SU-DHL-6 (cell line): ENCODE measurements at regions not wholly inside any gene's neighbourhood (a gene's known extent, or its start where the extent isn't known, plus 50 kb on each side); places are given as distances from the start of the nearest gene placed in this dataset.

Source experiments
- H2AFZ ChIP-seq: fragments of 200-600 bp; sonication (generic); 2 replicates; pipeline ENCODE4 v1.6.1; 2014; ENCODE audit warnings: low read depth, mild to moderate bottlenecking, moderate library complexity, mixed read lengths, antibody characterized with exemption, low read length; ENCODE audit not compliant: severe bottlenecking
- H3F3A ChIP-seq: fragments of 200-600 bp; shearing (Covaris generic); 2 replicates; pipeline ENCODE4 v1.6.0; 2016; ENCODE audit warnings: antibody characterized with exemption, mild to moderate bottlenecking; ENCODE audit not compliant: insufficient read depth
- H3K27ac ChIP-seq: fragments of 200-600 bp; sonication (generic); 2 replicates; pipeline ENCODE4 v1.5.1; 2016; ENCODE audit warnings: low read depth, mild to moderate bottlenecking, low read length, moderate library complexity, mixed read lengths
- H3K27me3 ChIP-seq: fragments of 200-600 bp; sonication (generic), shearing (Covaris generic); 2 replicates; pipeline ENCODE4 v1.6.0; 2014; ENCODE audit warnings: mild to moderate bottlenecking, low read length
- H3K36me3 ChIP-seq: fragments of 200-600 bp; sonication (generic); 2 replicates; pipeline ENCODE4 v1.6.1; 2014; ENCODE audit warnings: mild to moderate bottlenecking, low read length, mixed read lengths
- H3K4me2 ChIP-seq: fragments of 300-600, 200-600 bp; shearing (Covaris generic), sonication (generic); 2 replicates; pipeline ENCODE4 v1.6.0; 2014; ENCODE audit warnings: low read length, low read depth, mild to moderate bottlenecking; ENCODE audit not compliant: poor library complexity, severe bottlenecking
- H3K4me3 ChIP-seq: fragments of 200-600 bp; sonication (generic); 2 replicates; pipeline ENCODE4 v1.5.1; 2014; ENCODE audit warnings: antibody characterized with exemption, low read length, mild to moderate bottlenecking, mixed read lengths; ENCODE audit not compliant: insufficient read depth, poor library complexity, severe bottlenecking
- H3K79me2 ChIP-seq: fragments of 200-600 bp; sonication (generic); 2 replicates; pipeline ENCODE4 v1.6.1; 2014; ENCODE audit warnings: mild to moderate bottlenecking, low read length, moderate library complexity; ENCODE audit not compliant: insufficient read depth
- H3K9ac ChIP-seq: fragments of 200-600 bp; sonication (generic); 2 replicates; pipeline ENCODE4 v1.7.0; 2014; ENCODE audit warnings: mild to moderate bottlenecking, low read length
- H3K9me2 ChIP-seq: fragments of 200-600 bp; sonication (generic); replicated peaks from 2 replicates; pipeline ENCODE4 v1.6.1; 2014; ENCODE audit warnings: low read length; ENCODE audit not compliant: insufficient read depth
- H3K9me3 ChIP-seq: fragments of 200-600 bp; sonication (generic); 2 replicates; pipeline ENCODE4 v1.6.1; 2014; ENCODE audit warnings: low read length, mixed read lengths; ENCODE audit not compliant: insufficient read depth
- H4K20me1 ChIP-seq: fragments of 200-600 bp; sonication (generic); 2 replicates; pipeline ENCODE4 v1.6.1; 2014; ENCODE audit warnings: low read depth, mild to moderate bottlenecking, antibody characterized with exemption, low read length, moderate library complexity, mixed read lengths
- EZH2phosphoT487 ChIP-seq: fragments of 200-600 bp; sonication (generic), shearing (Covaris generic); conservative IDR thresholded peaks from 2 replicates; pipeline ENCODE4 v1.6.1; 2018; ENCODE audit warnings: mild to moderate bottlenecking, antibody characterized with exemption, low read length, moderate library complexity, mixed read lengths
- TF ChIP-seq, protein P1 (sequence below): fragments of 200-600 bp; sonication (generic); IDR thresholded peaks from one replicate; pipeline ENCODE4 v1.5.1; 2017; ENCODE audit warnings: antibody characterized with exemption, mild to moderate bottlenecking, low read length, moderate library complexity; ENCODE audit not compliant: insufficient read depth, poor library complexity, severe bottlenecking

DNA sequence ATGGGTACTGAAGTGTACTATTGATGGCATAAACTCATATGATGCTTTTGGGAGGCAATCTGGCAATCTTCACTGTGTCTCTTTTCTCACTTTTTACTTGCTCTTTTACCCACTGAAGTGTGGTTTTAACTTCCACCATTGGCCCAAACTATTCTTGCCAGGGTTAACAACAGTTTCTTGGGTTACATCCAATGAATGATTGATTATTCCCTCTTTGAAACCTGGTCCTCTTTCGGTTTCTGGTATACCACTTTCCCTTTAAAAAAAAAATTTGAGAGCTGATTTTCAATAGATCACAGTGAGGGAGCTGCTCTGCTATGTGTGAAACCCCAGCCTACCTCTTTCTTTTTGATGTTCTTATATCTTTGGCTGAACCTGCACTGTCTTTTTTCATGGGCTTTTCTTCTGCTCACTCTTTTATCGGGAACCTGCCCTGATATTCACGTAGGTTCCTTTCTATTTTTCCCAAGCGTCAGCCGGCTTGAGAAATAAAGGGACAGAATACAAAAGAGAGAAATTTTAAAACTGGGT lies 56.1 kb upstream of the OR4E1 start:
- H3K9ac ChIP-seq = no peak overlapping the region
- TF ChIP-seq EZH2phosphoT487 = no peak
- TF ChIP-seq, protein P1, sequence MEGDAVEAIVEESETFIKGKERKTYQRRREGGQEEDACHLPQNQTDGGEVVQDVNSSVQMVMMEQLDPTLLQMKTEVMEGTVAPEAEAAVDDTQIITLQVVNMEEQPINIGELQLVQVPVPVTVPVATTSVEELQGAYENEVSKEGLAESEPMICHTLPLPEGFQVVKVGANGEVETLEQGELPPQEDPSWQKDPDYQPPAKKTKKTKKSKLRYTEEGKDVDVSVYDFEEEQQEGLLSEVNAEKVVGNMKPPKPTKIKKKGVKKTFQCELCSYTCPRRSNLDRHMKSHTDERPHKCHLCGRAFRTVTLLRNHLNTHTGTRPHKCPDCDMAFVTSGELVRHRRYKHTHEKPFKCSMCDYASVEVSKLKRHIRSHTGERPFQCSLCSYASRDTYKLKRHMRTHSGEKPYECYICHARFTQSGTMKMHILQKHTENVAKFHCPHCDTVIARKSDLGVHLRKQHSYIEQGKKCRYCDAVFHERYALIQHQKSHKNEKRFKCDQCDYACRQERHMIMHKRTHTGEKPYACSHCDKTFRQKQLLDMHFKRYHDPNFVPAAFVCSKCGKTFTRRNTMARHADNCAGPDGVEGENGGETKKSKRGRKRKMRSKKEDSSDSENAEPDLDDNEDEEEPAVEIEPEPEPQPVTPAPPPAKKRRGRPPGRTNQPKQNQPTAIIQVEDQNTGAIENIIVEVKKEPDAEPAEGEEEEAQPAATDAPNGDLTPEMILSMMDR = no peak

DNA sequence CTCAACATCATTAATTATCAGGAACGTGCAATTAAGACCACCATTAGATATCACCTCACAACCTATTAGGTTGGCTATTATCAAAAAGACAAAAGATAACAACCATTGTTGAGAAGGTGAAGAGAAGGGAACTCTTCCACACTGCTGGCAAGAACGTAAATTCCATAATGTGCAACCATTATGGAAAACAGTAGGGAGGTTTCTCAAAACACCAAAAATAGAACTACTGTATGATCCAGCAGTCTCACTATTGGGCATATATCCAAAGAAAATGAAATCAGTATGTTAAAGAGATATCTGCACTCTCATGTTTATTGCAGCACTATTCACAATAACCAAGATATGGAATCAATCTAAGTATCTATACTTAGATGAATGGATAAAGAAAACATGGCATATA lies 51.6 kb upstream of the OR4E1 start:
- H3K9me3 ChIP-seq = no peaks in the 10 kb centered on the region
- H3K4me3 ChIP-seq = no peak overlapping the region
- H3K36me3 ChIP-seq = no peaks in the 10 kb centered on the region
- H3K27me3 ChIP-seq = no peaks in the 10 kb centered on the region
- H3K9ac ChIP-seq = no peak overlapping the region
- H4K20me1 ChIP-seq = no peaks in the 10 kb centered on the region
- H3F3A ChIP-seq = no peaks in the 10 kb centered on the region
- no peak overlapping the region for H2AFZ ChIP-seq
- H3K4me2 ChIP-seq = no peak overlapping the region
- H3K9me2 ChIP-seq = no peaks in the 10 kb centered on the region
- no peak overlapping the region for H3K27ac ChIP-seq
- TF ChIP-seq EZH2phosphoT487 = no peak
- TF ChIP-seq, protein P1 = no peak
- no peaks in the 10 kb centered on the region for H3K79me2 ChIP-seq

More for the DNA sequence above, 56.1 kb upstream of the OR4E1 start:
- no peaks in the 10 kb centered on the region for H3K36me3 ChIP-seq
- H4K20me1 ChIP-seq = no peaks in the 10 kb centered on the region
- no peaks in the 10 kb centered on the region for H3F3A ChIP-seq
- H3K27me3 ChIP-seq = no peaks in the 10 kb centered on the region
- no peaks in the 10 kb centered on the region for H3K9me3 ChIP-seq
- H3K9me2 ChIP-seq = no peaks in the 10 kb centered on the region
- H2AFZ ChIP-seq = no peak overlapping the region
- no peak overlapping the region for H3K27ac ChIP-seq
- no peaks in the 10 kb centered on the region for H3K79me2 ChIP-seq
- H3K4me2 ChIP-seq = no peak overlapping the region
- H3K4me3 ChIP-seq = no peak overlapping the region

DNA sequence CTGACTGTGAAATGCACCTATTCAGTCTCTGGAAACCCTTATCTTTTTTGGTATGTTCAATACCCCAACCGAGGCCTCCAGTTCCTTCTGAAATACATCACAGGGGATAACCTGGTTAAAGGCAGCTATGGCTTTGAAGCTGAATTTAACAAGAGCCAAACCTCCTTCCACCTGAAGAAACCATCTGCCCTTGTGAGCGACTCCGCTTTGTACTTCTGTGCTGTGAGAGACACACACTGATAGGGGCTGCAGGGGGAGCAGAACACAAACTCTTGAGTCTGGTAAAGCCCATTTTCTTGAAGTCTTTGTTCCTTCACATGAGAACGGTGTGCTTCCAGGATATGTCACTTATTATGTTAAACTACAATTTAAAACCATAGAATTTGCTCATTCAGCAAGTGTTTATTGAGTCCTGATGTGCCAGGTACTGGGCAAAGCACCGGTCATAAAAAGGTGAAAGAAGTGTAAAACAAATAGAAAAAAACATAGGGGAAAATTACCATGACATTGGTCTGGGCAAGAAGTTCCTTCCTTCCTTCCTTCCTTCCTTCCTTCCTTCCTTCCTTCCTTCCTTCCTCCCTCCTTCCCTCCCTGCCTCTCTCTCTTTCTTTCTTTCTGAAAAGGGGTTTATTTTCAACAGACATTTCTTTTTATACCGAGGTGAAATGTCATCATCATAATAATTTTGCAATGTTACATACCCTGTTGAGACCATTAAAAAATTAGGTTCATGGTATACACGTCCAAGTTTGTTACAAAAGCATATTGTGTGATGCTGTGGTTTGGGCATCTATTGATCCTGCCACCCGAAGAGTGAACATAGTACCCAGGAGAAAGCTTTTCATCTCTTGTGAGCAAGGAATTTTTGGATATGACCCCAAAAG lies 50.7 kb upstream of the OR4E1 start:
- H4K20me1 ChIP-seq = no peaks in the 10 kb centered on the region
- no peak overlapping the region for H3K27ac ChIP-seq
- H3K9me3 ChIP-seq = no peaks in the 10 kb centered on the region
- H3F3A ChIP-seq = no peaks in the 10 kb centered on the region
- no peaks in the 10 kb centered on the region for H3K9me2 ChIP-seq
- no peak overlapping the region for H3K9ac ChIP-seq
- H3K79me2 ChIP-seq = no peaks in the 10 kb centered on the region
- no peaks in the 10 kb centered on the region for H3K36me3 ChIP-seq
- no peak overlapping the region for H3K4me3 ChIP-seq
- no peak overlapping the region for H2AFZ ChIP-seq
- no peak overlapping the region for H3K4me2 ChIP-seq
- H3K27me3 ChIP-seq = no peaks in the 10 kb centered on the region
- TF ChIP-seq, protein P1 = no peak
- TF ChIP-seq EZH2phosphoT487 = no peak
